ENCODE measurements at regions not wholly inside any gene's neighbourhood (a gene's known extent, or its start where the extent isn't known, plus 50 kb on each side); places are given as distances from the start of the nearest gene placed in this dataset.
"Not testable (repeated sequence)": the region's sequence is repeated elsewhere in the genome, so short reads cannot be mapped to it uniquely, and the experiment has no call there.

DNA sequence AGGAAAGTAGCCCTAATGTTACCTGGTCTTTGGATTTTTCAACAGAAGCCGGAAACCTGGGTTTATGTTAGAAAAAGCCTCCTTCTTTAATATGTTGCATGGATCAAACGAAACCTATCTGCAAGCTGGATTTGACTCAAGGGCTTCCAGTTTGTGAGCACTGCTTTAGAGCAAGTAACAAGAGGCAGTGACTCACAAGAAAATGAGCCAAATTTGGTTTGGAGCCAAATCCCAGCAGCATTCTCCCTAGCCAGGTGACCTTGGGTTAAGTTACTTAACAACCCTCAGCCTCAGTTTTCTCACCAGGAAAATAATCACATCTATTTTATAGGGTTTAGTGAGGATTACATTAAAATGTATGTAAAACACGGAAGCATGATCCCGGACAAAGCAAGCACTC, 215.2 kb upstream of the PRICKLE2 start:
- ATAC-seq (peak; percentile 59), DNase-seq (ENCODE audit: low spot score) (no peak)
- intact Hi-C loops (cut with DNase I) = no loop called here

GRCh38 chr3:64438812-64439211, 213.5 kb upstream of the PRICKLE2 start:
- DNase-seq (ENCODE audit: low spot score) (no peak), ATAC-seq (no peak)
- intact Hi-C loops (cut with DNase I) = no loop called here

GRCh38 chr3:64438066-64438465, 212.8 kb upstream of the PRICKLE2 start:
- ATAC-seq = no peak
- intact Hi-C loops (cut with DNase I) = no loop called here
- DNase-seq (ENCODE audit: low spot score) = no peak

DNA sequence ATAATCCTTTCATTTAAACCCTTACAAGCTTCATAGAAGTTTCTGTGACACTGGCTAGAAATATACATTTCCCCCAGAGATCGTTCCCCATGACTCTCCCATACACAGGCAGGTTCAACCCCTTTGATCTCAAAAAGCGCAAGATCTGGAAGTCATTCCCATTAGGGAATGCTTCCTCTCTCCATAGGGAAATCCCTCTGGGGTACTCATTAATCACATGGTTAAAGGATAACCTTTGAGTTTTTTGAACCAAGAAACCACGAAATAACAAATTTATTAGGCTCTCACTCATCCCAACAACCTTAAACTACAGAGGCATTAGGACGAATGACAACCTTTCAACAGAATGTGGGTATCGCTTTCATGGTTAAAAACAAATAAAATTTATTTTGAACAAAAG, 211.9 kb upstream of the PRICKLE2 start:
- ATAC-seq (no peak), DNase-seq (ENCODE audit: low spot score) (no peak)
- intact Hi-C loops (cut with DNase I) = no loop called here

DNA sequence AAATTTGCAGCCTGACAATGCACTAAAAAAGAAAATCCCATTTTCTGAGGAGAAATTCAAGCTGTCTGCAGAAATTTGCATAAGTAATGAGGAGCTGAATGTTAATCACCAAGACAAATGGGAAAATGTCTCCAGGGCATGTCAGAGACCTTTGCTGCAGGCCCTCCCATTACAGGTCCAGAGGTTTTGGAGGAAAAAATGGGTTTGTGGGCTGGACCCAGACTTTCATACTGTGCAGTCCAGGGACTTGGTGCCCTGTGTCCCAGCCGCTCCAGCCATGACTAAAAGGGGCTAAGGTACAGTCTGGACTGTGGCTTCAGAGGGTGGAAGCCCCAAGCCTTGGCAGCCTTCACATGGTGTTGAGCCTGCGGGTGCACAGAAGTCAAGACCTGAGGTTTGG, 209.8 kb upstream of the PRICKLE2 start:
- intact Hi-C loops (cut with DNase I); ATAC-seq; DNase-seq (ENCODE audit: low spot score): not testable (repeated sequence)

DNA sequence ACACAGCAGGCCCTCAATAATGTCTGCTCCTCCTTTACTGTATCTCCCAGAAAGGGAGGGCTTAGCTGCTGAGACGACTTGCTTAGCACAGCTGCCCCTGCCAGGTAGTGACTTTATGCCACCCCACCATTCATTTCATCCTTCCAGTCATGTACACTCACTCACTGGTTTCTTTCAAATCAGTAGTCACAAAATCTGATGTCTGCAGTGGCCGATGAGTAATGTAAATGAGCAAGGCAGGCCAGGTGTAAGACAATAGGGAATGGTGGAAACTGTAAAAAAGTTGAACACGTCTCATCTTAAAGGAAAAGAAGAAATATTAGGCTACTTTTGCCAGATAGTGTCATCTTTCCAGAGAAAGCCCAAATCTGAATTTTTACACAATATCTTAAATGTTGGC, 207.6 kb upstream of the PRICKLE2 start:
- intact Hi-C loops (cut with DNase I) = no loop called here
- ATAC-seq = no peak
- no peak for DNase-seq (ENCODE audit: low spot score)

DNA sequence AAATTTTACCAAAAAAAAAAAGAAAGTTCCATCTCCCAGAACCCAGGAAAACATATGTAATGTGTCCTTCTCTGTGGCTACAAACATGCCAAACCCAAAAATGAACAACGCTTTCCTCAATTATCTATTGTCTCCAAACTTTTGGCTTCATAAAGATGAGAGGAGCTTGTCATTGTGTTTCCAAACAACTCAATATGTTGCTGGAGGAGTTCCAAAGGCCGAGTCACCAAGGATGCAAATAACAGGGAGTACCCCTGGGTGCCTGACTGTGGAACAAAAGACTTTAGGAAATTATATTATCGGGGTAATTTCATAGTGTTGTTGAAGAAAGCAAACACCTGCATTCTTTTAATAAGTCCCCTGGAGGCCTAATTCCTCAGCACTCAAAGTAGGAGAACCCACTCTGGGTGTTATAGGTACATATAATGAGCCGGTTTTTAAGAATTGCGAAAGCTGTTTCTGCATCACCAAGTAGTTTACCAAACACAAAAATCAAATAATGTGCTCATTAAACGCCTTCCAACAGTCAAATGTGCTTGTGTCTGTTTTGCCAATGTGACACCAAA, 206.3 kb upstream of the PRICKLE2 start:
- no peak for DNase-seq (ENCODE audit: low spot score)
- no peak for ATAC-seq
- intact Hi-C loops (cut with DNase I) = no loop called here

- DNase-seq (ENCODE audit: low spot score) (no peak), ATAC-seq (no peak)
- intact Hi-C loops (cut with DNase I) = no loop called here
These were observed 202.4 kb upstream of the PRICKLE2 start for GRCh38 chr3:64427671-64428070.

- intact Hi-C loops (cut with DNase I) = no loop called here
- no peak for DNase-seq (ENCODE audit: low spot score)
- ATAC-seq = no peak
These were observed 201.3 kb upstream of the PRICKLE2 start for GRCh38 chr3:64426551-64426950.

GRCh38 chr3:64422932-64423331, 197.7 kb upstream of the PRICKLE2 start:
- ATAC-seq (no peak), DNase-seq (ENCODE audit: low spot score) (no peak)
- intact Hi-C loops (cut with DNase I) = no loop called here

- DNase-seq (ENCODE audit: low spot score) (no peak), ATAC-seq (no peak)
- intact Hi-C loops (cut with DNase I) = no loop called here
These were observed 196.9 kb upstream of the PRICKLE2 start for GRCh38 chr3:64422192-64422591.

GRCh38 chr3:64417816-64418215, 192.6 kb upstream of the PRICKLE2 start:
- ATAC-seq (no peak), DNase-seq (ENCODE audit: low spot score) (no peak)
- intact Hi-C loops (cut with DNase I) = no loop called here

DNA sequence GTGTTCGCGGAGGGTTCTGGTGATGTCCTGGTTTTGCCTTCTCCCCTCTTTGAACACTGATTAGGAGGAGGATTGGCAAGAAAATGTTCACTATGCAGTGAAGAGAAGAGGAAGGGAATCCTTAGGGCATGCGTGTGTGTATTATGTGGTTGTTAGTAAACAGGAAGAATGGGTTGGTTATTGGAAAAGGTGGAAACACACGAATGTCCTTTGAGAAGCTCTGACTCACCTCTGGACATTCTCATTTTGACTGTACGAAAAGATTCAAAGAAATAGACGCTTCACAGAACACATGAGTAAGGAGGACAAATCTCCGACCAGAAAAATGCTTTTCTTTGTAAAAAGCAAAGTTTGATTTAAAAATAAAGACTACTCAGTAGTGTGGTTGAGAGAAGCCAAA, 188.8 kb upstream of the PRICKLE2 start:
- ATAC-seq = no peak
- DNase-seq (ENCODE audit: low spot score) = no peak
- intact Hi-C loops (cut with DNase I) = no loop called here

- no peak for DNase-seq (ENCODE audit: low spot score)
These were observed 185.8 kb upstream of the PRICKLE2 start for GRCh38 chr3:64411101-64411500.

DNA sequence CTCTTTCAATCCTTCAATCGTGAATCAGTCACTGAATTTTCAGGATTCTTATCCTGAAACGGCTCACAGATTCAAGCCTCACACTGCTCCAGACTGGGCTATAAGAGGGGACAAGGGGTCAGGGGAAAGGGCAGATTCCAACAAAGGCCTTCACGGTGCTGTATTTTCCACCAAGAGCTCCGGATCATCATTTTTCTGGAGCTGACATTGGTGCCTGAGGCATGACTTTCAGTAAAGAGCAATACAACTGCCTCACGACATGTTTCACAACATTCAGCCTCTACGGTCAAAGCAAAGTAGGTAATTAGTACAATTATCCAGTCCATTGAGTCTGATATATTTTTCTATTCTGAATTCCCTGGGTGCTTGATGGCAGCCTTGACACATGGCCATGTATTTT, 185.0 kb upstream of the PRICKLE2 start:
- intact Hi-C loops (cut with DNase I) = no loop called here
- DNase-seq (ENCODE audit: low spot score) = no peak
- ATAC-seq = no peak

More at GRCh38 chr3:64411101-64411500, 185.8 kb upstream of the PRICKLE2 start:
- no peak for ATAC-seq
- intact Hi-C loops (cut with DNase I) = no loop called here

DNA sequence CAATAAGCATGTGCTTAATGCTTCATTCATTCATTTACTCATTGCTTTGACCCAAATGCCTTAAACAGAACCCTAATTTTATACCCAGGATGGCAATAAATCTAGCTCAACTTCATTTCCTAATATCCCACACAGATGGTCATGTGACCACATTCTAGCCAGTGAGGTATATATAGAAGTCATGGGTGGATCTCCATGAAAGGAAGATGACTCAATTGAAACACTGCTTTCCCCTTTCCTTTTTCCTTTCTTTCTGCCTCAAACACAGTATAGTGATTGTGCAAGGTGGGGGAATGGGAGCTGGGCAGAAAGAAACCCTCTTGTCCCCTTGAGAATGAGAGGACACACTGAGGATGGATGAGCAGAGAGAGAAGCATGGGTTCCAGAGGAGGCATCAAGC, 183.5 kb upstream of the PRICKLE2 start:
- no peak for ATAC-seq
- no peak for DNase-seq (ENCODE audit: low spot score)
- intact Hi-C loops (cut with DNase I) = no loop called here

DNA sequence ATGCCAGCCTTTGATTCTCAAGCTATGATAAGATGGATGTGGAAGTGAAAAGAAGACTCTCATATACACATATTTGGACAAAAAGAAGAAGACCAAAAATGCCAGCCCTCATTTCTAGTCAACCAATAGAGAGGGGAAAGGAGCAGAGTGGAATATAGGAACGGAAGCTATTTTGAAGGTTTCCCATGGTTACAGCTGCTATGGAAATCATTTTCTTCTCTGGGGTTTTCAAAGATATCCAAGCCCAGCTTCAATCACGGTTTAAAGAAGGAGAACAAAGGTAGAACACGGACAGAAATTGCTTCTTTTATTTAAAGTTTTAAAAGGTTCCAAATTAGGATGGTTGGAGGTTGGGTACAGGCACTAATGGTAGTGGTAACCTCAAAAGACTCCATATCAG, 181.0 kb upstream of the PRICKLE2 start:
- ATAC-seq (no peak), DNase-seq (ENCODE audit: low spot score) (no peak)
- intact Hi-C loops (cut with DNase I) = no loop called here

GRCh38 chr3:64405211-64405835, 180.1 kb upstream of the PRICKLE2 start:
- DNase-seq (ENCODE audit: low spot score) = no peak
- ATAC-seq = no peak
- intact Hi-C loops (cut with DNase I) = no loop called here

GRCh38 chr3:64400706-64401105, 175.4 kb upstream of the PRICKLE2 start:
- intact Hi-C loops (cut with DNase I) = no loop called here
- DNase-seq (ENCODE audit: low spot score) (no peak), ATAC-seq (no peak)

GRCh38 chr3:64399205-64399800, 174.0 kb upstream of the PRICKLE2 start:
- DNase-seq (ENCODE audit: low spot score) (no peak), ATAC-seq (peak; percentile 71)
- intact Hi-C loops (cut with DNase I) = no loop called here

DNA sequence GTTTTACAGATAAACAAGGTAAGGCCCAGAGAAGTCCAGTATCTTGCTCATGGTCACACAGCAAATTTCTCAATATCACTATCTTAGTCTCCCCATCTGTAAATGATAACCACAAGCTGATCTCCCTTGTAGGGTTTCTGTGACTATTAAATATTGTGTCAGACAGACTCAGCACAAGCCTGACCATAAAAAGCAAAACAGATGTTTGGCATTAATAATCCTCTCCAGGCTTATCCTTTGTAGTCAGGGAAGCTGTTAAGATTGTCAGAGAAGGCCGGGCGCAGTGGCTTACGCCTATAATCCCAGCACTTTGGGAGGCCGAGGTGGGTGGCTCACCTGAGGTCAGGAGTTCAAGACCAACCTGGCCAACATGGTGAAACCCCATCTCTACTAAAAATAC, 173.2 kb upstream of the PRICKLE2 start:
- DNase-seq (ENCODE audit: low spot score) (no peak), ATAC-seq (peak; percentile 89)
- intact Hi-C loops (cut with DNase I) = no loop called here

Measured in sciatic nerve (tissue), 2 donors.